GM21360 (cell line): ENCODE measurements at regions not wholly inside any gene's neighbourhood (a gene's known extent, or its start where the extent isn't known, plus 50 kb on each side); places are given as distances from the start of the nearest gene placed in this dataset.

Experiments used
- ATAC-seq: cut with Tn5 transposase; IDR thresholded peaks from one replicate; pipeline ENCODE4 v1.9.1; 2021; ENCODE audit warnings: mild to moderate bottlenecking, moderate library complexity; ENCODE audit not compliant: unreplicated experiment

- no peak for ATAC-seq
These were observed 714.1 kb upstream of the TMEM132C start for GRCh38 chr12:127552838-127553237.

GRCh38 chr12:127555071-127555470 lies 711.9 kb upstream of the TMEM132C start:
- no peak for ATAC-seq

- ATAC-seq = no peak
These were observed 710.6 kb upstream of the TMEM132C start for GRCh38 chr12:127556231-127556886.

DNA sequence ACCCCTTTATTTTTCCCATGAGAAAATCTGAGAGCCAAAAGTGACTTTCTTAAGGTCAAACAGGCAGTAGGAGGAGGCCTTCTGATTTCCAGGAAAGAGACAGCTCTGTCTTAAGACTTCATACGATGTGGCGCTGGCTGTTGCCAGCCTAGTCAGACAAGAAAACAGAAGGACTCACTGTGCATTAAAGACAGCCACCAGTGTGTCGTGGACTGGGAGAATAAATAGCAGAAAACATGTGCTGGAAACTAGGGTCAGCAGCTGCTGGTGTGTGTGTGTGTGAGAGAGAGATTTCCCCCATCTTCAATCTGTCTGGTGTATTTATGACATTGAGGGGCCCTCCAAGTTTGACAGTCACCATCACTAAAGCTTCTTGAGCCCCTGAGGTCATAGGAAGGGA lies 708.6 kb upstream of the TMEM132C start:
- no peak for ATAC-seq

DNA sequence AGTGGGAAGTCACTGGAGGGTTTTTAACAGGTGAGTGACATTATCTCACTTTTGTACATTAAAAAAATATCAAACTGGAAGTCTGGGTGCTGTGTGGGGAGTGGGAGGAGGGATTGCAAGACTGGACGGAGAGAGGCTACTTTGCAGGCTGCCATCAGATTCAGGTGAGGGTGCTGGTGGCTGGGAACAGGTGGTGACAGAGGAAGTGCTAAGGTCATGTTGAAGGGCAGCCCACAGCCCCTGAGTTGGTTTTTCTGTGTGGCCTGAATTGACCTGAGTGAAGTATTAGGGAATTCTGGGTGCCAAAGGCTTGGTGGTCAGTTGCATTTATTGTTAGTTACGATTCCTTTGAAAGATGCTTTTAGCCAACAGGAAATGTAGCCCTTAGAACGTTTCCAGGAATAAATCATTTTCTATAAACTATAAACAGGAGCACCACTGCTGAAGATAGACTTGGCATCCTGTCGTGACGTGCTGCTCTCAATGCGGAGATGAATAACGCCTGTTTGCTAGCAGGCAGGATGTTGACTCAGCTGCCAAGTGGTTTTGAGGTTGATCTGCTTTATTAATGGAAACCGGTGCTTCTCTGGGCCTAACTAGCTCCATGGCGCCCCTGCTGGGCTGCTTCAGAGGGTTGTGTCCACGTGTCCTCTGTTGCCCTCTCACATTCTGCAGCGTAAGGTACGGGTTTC lies 707.5 kb upstream of the TMEM132C start:
- ATAC-seq = no peak

GRCh38 chr12:127560041-127560478 lies 706.9 kb upstream of the TMEM132C start:
- no peak for ATAC-seq

GRCh38 chr12:127562816-127563215 lies 704.2 kb upstream of the TMEM132C start:
- no peak for ATAC-seq

DNA sequence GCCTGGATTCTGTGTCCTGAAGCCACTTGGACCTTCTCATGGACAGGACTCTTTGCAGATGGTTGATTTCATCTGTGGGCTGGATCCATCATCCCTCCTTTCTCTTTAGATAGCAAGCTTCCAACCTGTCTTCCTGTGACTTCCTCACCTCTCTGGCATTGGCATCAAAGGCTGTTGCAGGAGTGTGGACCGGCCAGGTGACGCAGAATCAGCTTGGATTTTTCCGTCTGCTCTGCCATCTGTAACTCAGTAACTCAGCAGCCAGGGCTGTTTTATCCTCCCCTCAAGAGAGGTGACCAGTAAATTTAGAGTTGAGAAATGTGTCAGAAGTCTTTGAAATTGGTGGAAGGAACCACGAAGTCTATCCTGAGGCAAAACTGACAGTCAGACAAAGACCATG lies 701.7 kb upstream of the TMEM132C start:
- ATAC-seq = no peak

- no peak for ATAC-seq
These were observed 699.4 kb upstream of the TMEM132C start for GRCh38 chr12:127567531-127567930.

DNA sequence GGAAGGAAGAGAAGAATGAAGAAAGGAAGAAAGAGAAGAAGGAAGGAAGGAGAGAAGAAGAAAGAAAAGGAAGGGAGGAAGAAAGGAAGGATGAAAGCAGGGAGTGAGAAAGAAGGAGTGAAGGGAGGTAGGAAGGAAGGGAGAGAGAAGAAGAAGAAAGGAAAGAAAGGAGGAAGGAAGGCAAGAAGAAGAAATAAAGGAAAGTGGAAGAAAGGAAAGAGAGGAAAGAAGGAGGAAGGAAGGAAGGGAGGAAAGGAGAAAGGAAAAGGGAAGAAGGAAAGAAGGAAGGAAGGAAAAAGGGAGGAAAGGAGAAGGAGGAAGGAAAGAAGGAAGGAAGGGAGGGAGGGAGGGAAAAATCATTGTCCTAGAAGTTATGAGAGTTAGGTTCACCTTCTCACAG lies 696.6 kb upstream of the TMEM132C start:
- no peak for ATAC-seq

GRCh38 chr12:127570793-127571360 lies 696.1 kb upstream of the TMEM132C start:
- ATAC-seq = no peak

- ATAC-seq = no peak
These were observed 695.4 kb upstream of the TMEM132C start for GRCh38 chr12:127571578-127571977.

GRCh38 chr12:127579446-127579845 lies 687.5 kb upstream of the TMEM132C start:
- no peak for ATAC-seq

- no peak for ATAC-seq
These were observed 684.9 kb upstream of the TMEM132C start for GRCh38 chr12:127582074-127582473.

GRCh38 chr12:127583041-127583440 lies 683.9 kb upstream of the TMEM132C start:
- no peak for ATAC-seq

- no peak for ATAC-seq
These were observed 678.7 kb upstream of the TMEM132C start for GRCh38 chr12:127588249-127588648.

DNA sequence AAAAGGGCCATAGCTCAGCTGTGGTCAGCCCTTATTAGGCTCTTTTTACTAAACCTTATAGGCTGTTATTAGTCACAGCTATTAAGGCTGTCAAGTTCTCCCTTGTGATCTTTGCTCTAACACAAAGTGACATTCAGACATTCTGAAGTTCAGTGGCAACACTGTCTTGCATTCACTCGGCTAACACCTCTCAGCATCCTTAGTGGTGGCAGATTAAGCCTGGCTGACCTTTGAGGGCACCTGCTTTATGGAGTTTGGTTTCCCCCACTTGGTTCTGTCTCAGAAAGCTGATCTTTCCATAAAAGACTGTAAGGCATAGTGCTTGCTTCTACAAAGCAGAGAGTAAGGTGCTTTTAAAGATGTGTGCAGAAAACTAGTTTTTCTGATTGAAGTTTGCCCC lies 677.4 kb upstream of the TMEM132C start:
- no peak for ATAC-seq

GRCh38 chr12:127590868-127591267 lies 676.1 kb upstream of the TMEM132C start:
- no peak for ATAC-seq

DNA sequence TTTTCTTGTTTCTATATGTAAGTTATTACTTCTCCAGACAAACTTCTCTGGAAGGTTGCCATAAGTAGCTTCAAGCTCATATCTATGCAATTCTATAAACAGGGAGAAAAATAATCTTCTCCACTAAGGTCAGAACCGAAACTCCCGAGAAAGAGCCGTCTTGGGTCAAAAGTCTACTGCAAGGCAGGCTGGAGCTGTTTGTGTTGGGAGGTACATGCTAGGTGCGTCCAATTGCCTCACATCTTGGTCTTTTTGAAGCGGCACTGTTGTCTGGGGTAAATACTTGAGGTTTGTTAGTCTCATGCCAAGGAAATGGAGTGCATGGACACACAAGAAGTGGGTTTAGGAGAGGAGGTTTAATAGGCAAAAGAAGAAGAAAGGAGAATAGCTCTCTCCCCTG lies 674.7 kb upstream of the TMEM132C start:
- ATAC-seq = no peak

DNA sequence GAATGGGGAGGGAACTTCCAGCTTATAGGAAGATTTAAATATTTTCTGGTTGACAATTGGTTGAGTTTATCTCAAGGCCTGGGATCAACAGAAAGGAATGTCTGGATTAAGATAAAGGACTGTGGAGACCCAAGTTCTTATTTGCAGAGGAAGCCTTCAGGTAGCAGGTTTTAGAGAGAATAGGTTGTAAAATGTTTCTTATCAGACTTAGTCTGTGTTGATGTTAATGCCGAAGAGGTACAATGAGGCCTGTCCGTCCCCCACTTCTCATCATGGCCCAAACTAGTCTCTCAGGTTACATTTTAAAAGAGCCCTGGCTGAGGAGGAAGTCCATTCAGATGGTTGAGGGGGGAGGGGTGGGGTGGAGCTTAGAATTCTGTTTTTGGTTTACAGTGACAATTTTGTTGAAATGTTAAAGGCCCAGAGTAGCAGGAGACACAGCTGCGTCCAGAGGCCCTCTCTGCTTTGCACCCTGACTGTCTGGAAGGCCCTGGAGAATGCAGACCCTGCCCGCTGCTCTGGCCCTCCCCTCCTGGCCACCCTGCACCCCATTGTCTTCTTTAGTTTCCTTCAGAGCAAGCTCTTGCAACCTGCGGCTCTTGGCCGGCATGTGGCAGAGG lies 672.5 kb upstream of the TMEM132C start:
- ATAC-seq = no peak

- no peak for ATAC-seq
These were observed 671.5 kb upstream of the TMEM132C start for GRCh38 chr12:127595506-127595905.

DNA sequence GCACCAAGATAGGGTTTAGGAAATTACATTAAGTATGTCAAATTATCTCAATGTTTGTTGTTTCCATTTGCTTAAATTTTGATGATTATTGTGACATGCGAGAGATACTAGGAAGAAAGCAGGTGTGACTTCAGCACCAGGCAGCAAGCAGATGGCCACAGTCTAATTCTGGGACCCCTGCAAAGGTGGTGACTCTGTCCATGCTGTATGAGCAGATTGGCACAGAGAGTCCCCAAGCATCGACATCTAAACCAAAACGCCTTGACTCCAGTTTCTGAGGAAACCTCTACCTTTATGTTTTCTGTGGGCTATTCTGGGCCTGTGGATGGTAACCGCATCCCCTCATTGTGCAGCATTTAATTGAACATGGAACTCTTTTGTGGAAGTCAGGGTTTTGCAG lies 670.1 kb upstream of the TMEM132C start:
- ATAC-seq = no peak
